ENCODE measurements at regions not wholly inside any gene's neighbourhood (a gene's known extent, or its start where the extent isn't known, plus 50 kb on each side); places are given as distances from the start of the nearest gene placed in this dataset.
"Not testable (repeated sequence)": the region's sequence is repeated elsewhere in the genome, so short reads cannot be mapped to it uniquely, and the experiment has no call there.

DNA sequence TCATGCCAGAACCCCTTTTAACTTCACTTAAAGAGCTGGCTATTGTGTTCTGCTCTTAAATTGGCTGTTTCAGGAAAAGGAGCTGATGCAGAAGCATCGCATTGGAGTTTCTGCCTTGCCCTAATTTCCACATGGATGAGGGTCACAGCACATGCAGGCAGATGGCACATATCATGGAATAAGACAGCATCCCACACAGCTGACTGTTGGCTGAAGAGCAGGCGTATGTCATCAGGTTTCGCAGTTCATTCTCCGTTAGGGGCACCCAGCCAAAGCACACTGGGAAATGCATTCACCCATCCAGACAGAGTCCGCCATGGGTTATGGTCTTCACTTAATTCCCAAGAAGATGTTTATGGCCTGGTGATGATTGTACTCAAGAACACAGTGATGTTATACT is 572.5 kb downstream of the LIG4 start:
- peak; percentile 85 for DNase-seq

DNA sequence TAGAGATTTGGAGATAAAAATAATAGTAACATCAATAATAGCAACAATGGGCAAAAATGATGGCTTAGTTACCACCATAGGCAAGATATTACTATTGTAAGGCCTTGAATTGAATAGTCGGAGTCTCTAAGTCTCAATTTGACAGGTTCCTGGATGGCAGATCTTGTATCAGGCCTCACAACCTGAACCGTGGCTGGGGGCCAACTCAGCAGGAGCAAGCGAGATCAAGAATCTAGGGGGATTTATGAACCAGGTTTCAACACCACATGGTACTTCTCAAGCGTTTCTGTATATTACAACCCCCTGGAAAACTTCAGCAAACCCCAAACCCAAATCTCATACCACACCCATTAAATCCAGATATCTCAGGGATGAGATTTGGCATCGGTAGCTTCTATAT is 573.8 kb downstream of the LIG4 start:
- peak; percentile 24 for DNase-seq

DNA sequence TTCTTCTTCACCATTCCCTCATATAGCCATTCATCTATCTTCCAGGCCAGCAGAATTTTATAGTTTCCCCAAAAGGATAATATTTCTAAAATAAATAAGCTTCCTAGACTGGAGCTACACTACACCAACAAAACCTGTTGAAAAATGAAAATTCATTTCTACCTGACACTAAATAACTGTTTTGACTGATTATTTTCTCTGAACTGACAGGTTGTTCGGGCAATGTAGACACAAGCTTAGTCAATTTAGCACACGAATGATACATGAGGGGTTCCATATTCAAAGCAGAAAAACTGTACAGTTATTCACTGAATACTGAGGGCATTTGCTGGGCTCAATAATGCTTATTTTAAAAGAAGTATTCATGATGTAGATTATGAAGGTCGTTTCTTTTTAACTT is 589.7 kb downstream of the LIG4 start:
- DNase-seq = no peak

DNA sequence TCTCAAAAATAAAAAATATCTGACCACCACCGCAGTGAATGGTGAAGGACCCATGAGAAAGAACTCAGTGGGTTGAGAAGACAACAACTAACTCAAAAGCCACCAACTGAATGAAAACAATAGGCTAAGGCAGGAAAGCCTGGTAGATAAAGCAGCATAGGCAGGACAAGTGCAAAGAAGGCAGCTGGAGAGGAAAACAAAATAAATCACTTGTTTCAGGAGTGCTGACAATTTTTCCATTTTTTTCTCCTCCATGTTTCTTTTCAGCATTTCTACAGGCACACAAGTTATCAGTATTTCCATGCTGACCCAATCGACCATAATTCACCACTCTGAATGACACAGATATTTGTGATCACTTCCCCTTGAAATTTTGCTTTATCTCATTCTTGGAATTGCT is 597.8 kb downstream of the LIG4 start:
- DNase-seq = no peak

DNA sequence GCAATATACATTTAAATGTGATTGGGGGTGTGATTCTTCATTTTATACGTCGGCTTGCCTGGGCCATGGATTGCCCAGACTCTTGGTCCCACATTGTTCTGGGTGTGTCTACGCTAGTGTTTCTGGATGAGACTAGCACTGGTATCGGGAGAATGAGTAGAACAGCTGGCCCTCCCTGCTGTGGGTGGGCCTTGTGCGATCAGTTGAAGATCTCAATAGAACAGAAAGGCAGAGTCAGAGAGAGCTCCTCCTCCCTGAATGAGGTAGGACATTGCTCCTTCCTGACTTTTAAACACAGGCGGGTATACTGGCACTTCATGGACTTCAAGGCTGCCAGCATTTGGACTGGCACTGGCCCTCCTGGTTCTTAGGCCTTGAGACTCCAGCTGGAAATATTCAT is 603.0 kb downstream of the LIG4 start:
- DNase-seq = no peak

DNA sequence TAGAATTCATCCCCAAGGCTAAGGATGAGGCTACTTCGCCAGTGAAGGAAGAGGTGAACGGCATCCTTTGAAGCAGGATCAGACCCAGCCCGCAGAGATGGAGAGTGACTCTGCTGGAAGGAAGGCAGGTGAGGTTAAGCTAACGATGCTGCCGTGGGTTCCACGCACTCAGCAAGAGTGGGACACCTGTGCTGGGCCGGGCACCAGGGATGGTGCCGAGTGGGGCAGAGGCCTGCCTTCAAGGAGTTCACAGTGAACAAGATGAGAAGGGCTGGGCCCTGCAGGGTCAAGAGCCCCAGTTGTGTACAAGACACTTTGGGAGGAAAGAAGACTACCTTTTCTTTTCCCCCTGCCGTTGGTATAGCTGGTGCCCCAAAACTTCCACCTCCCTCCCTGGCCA is 606.6 kb downstream of the LIG4 start:
- DNase-seq = no peak

DNA sequence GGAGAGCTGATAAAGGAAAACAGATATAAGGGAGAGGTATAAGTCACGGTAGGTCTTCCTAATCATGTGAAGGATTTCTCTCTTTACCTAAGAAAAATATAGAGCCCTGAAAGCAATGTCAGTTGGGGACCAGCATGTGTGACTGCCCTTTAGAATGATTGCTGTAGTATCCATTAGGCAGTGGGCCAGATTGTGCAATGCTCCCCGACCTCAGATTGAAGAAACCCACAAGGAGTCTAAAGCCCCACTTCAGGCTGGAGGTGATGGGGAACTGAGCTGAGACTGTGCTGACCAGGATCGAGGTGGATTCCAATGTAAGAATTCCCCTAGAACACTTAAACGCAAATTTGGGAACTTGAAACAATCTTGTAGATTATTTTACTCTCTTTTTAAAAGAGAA is 614.4 kb downstream of the LIG4 start:
- DNase-seq = no peak

DNA sequence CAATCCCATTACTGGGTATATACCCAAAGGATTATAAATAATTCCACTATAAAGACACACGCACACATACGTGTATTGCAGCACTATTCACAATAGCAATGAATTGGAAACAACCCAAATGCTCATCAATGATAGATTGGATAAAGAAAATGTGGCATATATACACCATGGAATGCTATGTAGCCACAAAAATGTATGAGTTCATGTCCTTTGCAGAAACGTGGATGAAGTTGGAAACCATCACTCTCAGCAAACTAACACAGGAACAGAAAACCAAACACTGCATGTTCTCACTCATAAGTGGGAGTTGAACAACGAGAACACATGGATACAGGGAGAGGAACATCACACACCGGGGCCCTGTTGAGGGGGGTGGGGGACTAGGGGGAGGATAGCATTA is 619.0 kb downstream of the LIG4 start:
- not testable (repeated sequence) for DNase-seq

DNA sequence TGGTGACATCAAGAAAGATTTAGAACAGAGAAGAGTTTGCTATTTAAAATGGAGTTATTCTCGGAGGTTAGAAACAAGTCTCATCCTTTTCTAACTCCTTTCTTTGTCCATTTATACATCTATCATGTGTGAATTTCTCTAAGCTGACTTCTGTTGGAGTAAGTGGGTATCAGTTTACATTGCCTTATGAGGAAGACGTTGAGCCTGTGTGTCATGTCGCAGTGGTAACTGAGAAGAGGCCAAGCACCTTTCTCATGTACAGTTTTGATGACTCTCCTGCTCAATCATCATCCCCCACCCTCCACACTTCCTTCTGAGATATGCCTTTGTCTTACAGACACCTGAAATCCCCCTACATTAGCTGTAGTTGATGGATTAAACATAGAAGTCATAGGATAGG is 624.8 kb downstream of the LIG4 start:
- DNase-seq = peak; percentile 25

DNA sequence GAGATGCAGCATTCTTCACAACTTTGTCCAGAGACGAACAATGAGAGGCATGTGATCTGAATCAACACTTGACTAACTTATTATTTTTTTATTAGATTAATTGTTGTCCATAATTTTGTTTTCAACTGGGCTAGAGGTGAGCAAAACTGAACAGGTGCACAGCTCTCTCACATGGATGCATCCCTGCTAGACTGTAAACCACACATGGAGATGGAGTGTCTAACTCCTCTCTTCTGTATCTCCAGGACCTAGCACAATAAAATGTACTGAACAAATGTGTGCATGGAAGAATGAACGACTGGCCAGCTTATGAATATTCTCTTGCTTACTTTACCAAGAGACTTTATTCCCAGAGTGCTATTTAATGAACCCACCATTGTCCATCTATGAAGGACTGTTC is 627.7 kb downstream of the LIG4 start:
- DNase-seq = no peak

DNA sequence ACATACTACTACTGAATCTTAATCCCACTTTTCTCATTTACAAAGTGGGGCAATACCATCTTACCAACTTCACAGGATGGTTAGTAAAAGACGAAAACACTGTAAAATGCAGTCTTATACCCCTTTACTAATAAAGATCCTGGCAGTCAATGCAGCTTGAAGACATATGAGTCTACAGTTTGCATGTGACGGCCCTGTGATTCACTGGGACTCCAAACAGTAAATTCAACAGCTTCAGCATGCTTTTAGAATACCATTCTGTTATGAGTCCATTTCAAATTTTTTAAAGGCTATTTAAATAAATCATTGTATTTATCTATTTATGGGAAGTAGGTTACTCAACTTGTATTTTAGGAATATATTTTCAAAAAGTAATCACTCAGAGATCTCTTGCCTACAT is 629.1 kb downstream of the LIG4 start:
- peak; percentile 57 for DNase-seq

DNA sequence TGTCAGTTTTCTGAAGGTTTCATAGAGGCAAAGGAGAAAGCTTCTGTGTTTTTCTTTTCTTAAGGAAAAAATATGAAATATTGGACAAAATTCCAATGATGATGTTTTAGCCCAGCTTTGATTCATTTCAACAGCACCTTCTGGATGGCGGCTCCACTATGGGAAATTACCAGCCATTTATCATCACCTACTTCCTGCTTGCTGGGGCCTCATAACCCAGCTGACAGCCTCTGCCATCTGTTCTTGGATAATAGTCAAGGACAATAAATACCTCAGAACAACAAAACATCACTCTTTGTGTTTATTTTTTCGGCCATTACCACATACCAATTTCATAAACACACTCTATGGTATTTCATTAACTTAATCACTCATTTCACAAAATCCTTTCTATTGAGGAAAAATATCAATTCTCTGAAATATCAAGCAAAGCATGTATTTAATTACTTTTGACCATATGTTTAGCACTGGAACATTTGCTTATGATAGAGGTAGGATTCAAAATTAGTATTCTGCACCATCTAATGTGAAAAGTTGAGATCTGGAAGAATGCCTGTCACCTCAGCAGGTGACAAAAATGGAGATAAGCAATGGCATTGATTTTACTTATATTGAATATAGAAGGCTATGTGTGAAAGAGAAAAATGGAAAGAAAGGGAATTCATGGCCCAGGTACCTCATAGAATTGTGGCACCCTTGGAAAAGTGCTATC is 629.7 kb downstream of the LIG4 start:
- peak; percentile 92 for DNase-seq

DNA sequence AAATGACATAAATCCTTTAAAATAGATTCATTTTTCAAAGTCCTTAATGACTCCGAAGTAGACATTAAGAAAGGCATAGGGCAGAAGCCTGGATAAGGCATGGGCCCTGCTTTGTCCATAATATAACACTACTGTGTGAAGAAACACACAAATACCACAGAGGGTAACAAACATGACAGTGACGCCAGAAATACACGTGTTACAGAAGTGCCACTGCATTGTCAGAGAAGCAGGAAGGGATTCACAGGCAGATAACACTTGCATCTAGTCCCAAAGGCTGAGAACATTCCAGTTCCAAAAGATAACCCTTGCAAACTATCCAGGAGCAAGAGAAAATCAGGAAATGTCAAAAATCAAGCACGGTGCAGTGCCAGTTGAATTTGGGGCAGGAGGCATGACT is 633.2 kb downstream of the LIG4 start:
- DNase-seq = peak; percentile 23

DNA sequence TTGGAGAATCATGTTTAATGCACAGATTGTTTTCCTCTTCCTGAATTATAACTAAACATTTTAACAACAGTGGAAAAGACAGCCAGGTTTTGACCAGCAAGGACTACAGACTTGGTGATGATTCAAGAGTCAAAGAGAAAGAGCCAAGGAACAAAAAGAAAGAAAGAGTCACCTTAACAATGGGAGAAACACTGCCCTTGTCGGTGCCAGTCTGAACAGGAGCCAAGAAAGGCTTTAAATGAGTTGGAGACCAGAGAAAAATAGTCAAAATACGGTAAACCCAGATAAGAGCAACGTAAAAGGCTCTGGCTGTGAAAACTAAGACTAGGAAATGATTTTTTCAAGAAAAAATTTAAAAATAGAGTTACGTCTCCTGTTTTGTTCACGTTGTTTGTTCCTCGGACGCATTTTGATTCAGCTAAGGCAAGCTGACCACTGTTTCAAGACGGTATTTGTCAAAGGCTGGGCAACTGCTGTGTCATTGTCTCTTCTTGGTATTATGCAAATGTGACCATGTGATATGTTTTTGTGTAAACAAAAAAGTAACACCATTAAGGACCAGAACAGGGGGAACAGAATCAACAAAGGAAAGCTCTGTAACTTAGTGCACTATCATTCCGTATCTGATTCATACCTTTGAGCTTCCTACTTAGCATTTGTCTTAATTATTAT is 634.5 kb downstream of the LIG4 start:
- DNase-seq = peak; percentile 89

DNA sequence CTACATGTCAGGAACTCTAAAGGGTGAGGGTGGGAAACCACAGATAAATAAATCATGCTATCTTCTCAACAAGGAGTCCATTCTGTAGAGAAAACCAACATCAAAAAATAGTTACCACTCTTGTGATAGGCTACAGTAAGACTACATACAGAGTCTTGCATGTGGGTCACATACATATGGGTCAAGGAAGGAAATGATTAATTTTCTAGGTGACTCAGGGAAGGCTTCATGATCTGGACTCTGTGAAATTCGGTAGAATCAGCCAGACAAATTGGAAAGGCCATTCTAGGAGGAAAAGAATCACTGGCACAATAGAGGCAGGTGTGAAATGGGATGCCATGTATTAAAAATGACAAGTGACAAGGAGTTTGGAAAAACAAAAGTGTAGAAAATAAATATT is 638.9 kb downstream of the LIG4 start:
- DNase-seq = no peak

DNA sequence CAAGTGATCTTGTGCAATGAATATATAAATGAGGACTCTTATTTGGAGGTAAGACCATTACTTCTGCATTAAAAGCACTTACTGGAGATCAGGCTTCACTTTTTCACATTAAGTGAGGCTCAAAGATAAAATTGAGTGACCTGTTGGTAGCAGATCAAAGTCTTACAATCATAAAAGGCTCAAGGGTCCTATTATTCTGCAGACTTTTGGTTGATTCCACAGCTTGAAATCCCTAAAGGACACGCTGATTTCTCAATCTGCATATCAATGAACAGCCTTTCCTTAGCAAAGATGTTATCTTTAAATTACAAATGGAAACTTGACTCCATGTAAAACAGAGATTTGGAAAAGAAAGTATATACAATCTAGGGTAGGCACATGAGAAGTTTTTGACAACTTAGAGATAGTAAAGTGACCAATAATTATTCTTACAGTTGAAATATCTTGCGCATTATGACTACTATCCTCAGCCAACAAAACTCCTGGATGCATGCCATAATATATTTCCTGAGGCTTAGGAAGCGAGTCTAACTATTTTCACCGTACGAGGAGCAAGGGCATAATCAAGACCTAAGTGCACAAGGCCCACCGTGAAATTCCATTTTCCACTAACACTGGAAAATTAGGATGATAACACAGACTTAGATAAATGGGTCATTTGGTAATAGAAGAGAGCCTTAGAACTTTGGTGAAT is 640.7 kb downstream of the LIG4 start:
- no peak for DNase-seq

DNA sequence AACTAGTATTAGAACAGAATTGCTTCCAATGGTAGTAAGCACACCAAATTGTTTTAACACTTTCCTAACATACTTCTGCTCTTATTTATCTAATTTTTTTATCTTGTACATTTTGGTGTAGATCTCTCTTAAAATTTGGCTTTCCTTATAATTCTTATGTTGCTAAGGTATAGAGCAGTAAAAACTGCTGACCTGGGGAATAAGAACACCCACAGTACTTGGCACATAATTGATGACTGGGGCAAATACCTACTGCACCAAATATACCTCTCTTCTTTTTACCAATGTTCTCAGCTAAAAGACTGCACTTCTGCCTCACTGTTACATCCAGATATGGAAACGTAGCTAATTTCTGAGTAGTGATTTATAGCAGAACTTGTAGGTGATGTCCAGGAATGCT is 642.2 kb downstream of the LIG4 start:
- no peak for DNase-seq

DNA sequence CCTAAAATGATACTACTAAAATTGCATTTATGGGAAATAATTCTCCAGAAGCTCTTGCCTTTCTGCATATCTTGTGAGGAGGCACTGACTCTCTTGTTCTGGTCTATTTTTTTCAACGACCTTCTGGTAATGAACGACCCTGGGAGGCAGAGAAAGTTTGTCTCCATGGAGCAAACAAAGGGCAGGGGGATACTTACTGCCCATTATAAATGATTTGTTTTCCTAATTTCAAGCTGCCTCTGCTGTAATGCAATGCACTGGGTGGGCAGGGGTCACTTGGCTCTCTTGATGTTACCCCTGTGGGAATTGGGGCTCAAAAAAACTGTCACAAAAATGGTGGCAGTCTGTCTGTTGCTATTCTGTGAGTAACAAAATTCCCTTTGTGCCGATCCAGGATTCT is 643.2 kb downstream of the LIG4 start:
- no peak for DNase-seq

DNA sequence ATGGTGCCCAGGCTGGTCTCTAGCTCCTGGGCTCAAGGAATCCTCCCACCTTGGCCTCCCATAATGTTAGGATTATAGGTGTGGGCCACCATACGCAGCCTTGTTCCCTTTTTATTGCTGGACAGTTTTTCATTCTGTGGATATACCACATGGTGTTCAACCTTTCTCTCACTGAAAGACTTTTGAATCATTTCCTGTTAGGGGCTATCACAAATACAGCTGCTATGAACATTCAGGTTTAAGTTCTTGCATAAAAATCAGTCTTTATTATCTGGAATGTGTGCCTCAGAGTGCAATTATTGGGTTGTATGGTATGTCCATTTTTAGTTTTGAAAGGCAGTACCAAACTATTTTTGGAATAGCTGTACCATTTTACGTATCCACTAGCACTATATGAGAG is 647.2 kb downstream of the LIG4 start:
- DNase-seq = no peak

DNA sequence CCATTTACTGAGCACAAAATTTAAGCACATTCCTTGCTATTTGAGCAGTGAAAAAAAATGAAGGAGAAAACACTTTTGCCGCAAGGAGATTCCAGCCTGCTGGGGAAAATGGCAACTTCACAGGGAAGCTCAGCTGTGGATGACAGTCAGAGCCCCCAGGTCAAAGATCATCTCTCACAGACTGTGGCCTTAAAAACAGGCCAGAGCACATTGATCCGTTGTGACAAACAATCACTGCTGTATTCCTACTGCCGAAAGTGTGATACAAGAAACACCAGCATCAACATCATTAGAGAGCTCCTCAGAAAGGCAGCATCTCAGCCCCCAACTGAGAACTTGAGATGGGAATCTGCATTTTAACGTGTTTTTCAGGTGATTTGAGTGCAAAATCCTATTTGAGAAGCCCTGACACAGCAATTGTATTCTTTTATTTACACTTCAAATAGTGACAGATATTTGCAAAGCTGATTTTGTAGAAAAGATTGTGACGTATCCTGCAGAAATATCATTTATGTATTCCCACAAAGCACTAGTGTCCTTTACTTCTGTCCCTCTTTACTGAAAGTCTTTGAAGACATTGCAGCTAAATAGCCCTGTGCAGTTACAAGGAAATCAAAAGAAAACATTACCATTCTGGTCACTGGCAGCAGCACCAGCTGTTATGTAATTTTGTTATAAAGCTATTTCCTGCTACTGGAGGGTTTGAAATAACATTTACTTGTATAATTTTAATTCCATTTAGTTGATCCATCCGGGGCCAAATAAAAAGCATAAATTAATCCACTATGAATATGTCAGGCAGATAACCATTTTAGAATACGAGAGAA is 652.0 kb downstream of the LIG4 start:
- DNase-seq = peak; percentile 29

DNA sequence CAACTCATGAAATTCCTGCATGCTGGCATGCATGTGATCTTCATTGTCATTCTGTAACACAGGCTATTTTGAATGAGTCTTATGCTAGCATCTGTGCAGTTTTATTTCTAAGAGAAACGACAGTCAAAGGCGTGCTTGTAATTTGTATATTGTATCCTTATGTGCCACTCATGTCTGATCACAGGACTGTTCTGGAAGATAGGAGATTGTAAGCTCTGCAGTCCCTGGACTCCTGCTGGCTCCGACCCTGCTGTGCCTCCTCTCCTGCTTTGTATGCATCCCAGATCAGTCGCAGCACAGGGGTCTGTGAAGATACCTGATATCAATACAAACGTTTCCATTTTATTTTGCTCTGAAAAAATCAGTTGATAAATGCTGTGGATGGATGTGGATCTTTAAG is 653.1 kb downstream of the LIG4 start:
- no peak for DNase-seq

DNA sequence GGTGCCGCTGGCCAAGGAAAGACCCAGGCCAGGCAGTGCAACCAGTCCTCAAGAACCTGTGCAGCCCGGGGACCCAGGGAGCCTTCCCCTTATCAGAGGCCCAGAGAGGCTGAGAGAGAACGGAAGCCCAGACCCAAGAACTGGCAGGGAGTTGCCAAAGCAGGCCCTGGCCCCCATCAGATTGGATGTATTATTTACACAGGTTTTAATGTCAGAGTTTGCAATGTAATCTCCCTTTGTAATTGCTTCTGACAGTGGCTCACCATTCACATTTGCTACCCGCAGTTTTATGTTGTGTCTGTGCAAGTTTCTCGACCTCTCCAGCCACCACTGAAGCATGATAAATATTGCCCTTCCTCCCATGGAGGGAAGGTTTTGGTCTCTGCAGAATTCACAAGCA is 660.9 kb downstream of the LIG4 start:
- DNase-seq = peak; percentile 86

DNA sequence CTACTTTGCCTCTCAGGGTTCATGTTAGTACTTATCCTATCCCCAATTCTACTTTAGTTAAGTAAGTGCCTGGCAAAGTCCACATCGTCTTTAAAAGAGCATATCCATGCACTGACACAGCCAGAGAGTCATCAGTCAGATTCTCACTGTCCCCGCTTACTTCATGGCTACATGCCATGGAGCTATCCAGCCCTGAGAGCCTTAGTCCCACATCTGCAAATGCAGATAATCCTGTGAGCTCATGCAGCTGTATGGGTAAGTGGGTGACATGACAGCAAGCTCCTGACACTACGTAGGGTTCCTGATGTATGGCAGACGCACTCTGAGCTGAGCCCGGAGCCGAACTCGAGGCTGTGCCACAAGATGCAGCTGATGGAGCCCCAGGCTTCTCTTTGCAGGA is 661.5 kb downstream of the LIG4 start:
- peak; percentile 35 for DNase-seq

DNA sequence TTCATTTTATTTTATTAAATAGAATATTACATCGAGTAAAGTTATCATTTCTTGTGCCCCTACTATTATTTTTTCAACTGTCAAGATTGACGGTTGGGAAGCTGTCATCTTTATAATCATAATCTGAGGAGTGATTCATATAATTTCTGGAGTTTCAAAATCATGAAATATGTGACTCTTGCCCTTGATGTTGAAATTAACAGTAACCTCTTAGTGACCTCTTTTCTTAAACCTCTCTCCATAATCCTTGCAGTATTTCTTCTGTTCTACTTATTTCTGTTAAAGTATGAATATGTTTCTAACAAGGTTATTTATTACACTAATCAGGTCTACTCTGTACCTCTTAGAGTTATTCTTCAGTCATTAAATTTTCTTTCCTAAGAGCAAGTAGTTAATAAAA is 663.8 kb downstream of the LIG4 start:
- no peak for DNase-seq
